ENCODE measurements at regions not wholly inside any gene's neighbourhood (a gene's known extent, or its start where the extent isn't known, plus 50 kb on each side); places are given as distances from the start of the nearest gene placed in this dataset.

GRCh38 chr18:34978953-34979608 is 62.1 kb upstream of the MAPRE2 start:
- H3K36me3 ChIP-seq (ENCODE audit: insufficient read depth, low read length), result no peaks in the 10 kb centered on the region
- no peak overlapping the region for H3K27ac ChIP-seq (ENCODE audit: low read depth, low read length)
- H3K4me3 ChIP-seq (ENCODE audit: low read depth in 1 of 2, low read length in 2 of 2), result peak overlapping the region; percentile 66 to 88
- peak overlapping the region; percentile 8 for H3K9ac ChIP-seq (ENCODE audit: low read length)
- peaks cover 8% of the 10 kb centered on the region for H3K4me1 ChIP-seq (ENCODE audit: insufficient read depth, low read length)
- no peaks in the 10 kb centered on the region for H3K9me3 ChIP-seq (ENCODE audit: low read length)
- H3K27me3 ChIP-seq (ENCODE audit: control insufficient read depth in 1 of 2, insufficient read depth in 2 of 2, low read length in 2 of 2), result peaks cover 0 to 4% of the 10 kb centered on the region in 2 donors

- Histone ChIP-seq H3K27me3 (ENCODE audit: control insufficient read depth in 1 of 2, insufficient read depth in 2 of 2, low read length in 2 of 2) (peaks cover 0 to 2% of the 10 kb centered on the region in 2 donors), H3K4me3 (ENCODE audit: low read depth in 1 of 2, low read length in 2 of 2) (no peak overlapping the region), H3K9me3 (ENCODE audit: low read length) (no peaks in the 10 kb centered on the region), H3K9ac (ENCODE audit: low read length) (no peak overlapping the region), H3K27ac (ENCODE audit: low read depth, low read length) (no peak overlapping the region), H3K36me3 (ENCODE audit: insufficient read depth, low read length) (no peaks in the 10 kb centered on the region), H3K4me1 (ENCODE audit: insufficient read depth, low read length) (peaks cover 8% of the 10 kb centered on the region)
These were observed 59.7 kb upstream of the MAPRE2 start for GRCh38 chr18:34981487-34981886.

DNA sequence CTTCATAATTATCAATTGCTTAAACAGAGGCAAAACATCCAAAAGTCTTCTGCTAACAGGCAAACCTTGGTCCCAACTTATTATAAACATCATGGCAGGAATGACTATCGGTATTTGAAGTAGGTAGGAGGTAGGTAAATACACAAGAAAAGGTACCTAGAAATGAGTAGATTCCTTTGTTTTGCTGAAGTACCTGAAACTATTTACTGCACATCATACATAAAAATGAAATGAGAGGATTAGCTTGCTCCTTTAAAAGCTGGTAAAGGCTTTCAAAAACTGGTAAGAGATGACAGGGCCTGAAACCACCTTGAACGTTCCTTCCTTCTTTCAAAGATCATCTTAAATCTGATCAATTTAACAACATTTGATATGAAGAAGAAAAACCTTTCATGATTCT is 55.2 kb upstream of the MAPRE2 start:
- no peaks in the 10 kb centered on the region for H3K27me3 ChIP-seq (ENCODE audit: control insufficient read depth in 1 of 2, insufficient read depth in 2 of 2, low read length in 2 of 2)
- H3K36me3 ChIP-seq (ENCODE audit: insufficient read depth, low read length), result no peaks in the 10 kb centered on the region
- no peaks in the 10 kb centered on the region for H3K9me3 ChIP-seq (ENCODE audit: low read length)
- H3K4me1 ChIP-seq (ENCODE audit: insufficient read depth, low read length), result no peaks in the 10 kb centered on the region
- H3K27ac ChIP-seq (ENCODE audit: low read depth, low read length), result no peak overlapping the region
- H3K9ac ChIP-seq (ENCODE audit: low read length), result no peak overlapping the region
- H3K4me3 ChIP-seq (ENCODE audit: low read depth in 1 of 2, low read length in 2 of 2), result no peak overlapping the region

GRCh38 chr18:34990597-34990996 is 50.6 kb upstream of the MAPRE2 start:
- H3K4me1 ChIP-seq (ENCODE audit: insufficient read depth, low read length), result no peaks in the 10 kb centered on the region
- no peaks in the 10 kb centered on the region for H3K27me3 ChIP-seq (ENCODE audit: control insufficient read depth in 1 of 2, insufficient read depth in 2 of 2, low read length in 2 of 2)
- H3K9me3 ChIP-seq (ENCODE audit: low read length), result no peaks in the 10 kb centered on the region
- no peaks in the 10 kb centered on the region for H3K36me3 ChIP-seq (ENCODE audit: insufficient read depth, low read length)
- H3K27ac ChIP-seq (ENCODE audit: low read depth, low read length), result no peak overlapping the region
- H3K4me3 ChIP-seq (ENCODE audit: low read depth in 1 of 2, low read length in 2 of 2), result no peak overlapping the region
- no peak overlapping the region for H3K9ac ChIP-seq (ENCODE audit: low read length)

DNA sequence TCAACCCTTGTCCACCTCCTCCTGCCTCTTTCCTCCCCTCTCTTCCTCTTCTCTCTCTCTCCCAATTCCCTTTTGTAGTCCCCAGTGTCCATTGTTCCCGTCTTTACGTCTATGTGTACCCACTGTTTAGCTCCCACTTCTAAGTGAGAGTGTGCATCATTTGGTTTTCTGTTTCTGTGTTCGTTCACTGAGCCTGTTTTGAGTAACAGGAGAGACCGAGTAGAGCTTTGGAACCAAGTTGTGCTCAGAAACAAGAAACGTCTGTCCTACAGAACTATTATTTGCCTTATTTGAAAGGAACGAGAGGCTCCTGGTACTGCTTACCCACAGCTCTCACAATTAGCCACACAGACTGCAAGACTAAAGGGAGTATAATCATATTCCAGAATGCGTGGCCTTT is 50.1 kb upstream of the MAPRE2 start:
- Histone ChIP-seq H3K27me3 (ENCODE audit: control insufficient read depth in 1 of 2, insufficient read depth in 2 of 2, low read length in 2 of 2) (no peaks in the 10 kb centered on the region), H3K4me1 (ENCODE audit: insufficient read depth, low read length) (no peaks in the 10 kb centered on the region), H3K27ac (ENCODE audit: low read depth, low read length) (no peak overlapping the region), H3K9me3 (ENCODE audit: low read length) (no peaks in the 10 kb centered on the region), H3K9ac (ENCODE audit: low read length) (no peak overlapping the region), H3K36me3 (ENCODE audit: insufficient read depth, low read length) (no peaks in the 10 kb centered on the region), H3K4me3 (ENCODE audit: low read depth in 1 of 2, low read length in 2 of 2) (no peak overlapping the region)
